Testis (tissue), 2 donors: ENCODE measurements at regions not wholly inside any gene's neighbourhood (a gene's known extent, or its start where the extent isn't known, plus 50 kb on each side); places are given as distances from the start of the nearest gene placed in this dataset.

Experiments
- CTCF ChIP-seq, 3 experiments: fragments of 450-650 bp in 2 of 3; fragments of 200-600 bp in 1 of 3; sonication (generic) in 1 of 3; IDR thresholded peaks; one replicate each; pipeline ENCODE4 v1.5.1; 2016 to 2019; ENCODE audit warnings: antibody characterized with exemption in 3 of 3, mild to moderate bottlenecking in 2 of 3, moderate library complexity in 1 of 3
- POLR2A ChIP-seq: fragments of 450-650 bp; IDR thresholded peaks from one replicate; pipeline ENCODE4 v1.6.1; 2017; ENCODE audit warnings: antibody characterized with exemption, mild to moderate bottlenecking, moderate library complexity

GRCh38 chr13:79662882-79663281 lies 181.9 kb downstream of the NDFIP2 start:
- no peak for TF ChIP-seq CTCF (IDR thresholded peaks at IDR 0.05)
- TF ChIP-seq POLR2A, result no peak
